Erythroblast (primary cell): ENCODE measurements at regions not wholly inside any gene's neighbourhood (a gene's known extent, or its start where the extent isn't known, plus 50 kb on each side); places are given as distances from the start of the nearest gene placed in this dataset.
A peak's percentile ranks its signal among the peaks of the same experiment; 100 is the strongest.
"Not testable (repeated sequence)": the region's sequence is repeated elsewhere in the genome, so short reads cannot be mapped to it uniquely, and the experiment has no call there.

Experiments used
- DNase-seq, 2 experiments: peaks; one replicate each; lab custom pipeline; 2025; lab: John Stamatoyannopoulos, UW
- GATA1 ChIP-seq: IDR thresholded peaks from 2 replicates; pipeline ENCODE4 v1.6.1; 2011; ENCODE audit warnings: low read depth, mild to moderate bottlenecking, control low read depth, low read length, moderate library complexity
- POLR2A ChIP-seq: IDR thresholded peaks from 2 replicates; pipeline ENCODE4 v1.6.1; 2011; ENCODE audit warnings: mild to moderate bottlenecking, low read length

DNA sequence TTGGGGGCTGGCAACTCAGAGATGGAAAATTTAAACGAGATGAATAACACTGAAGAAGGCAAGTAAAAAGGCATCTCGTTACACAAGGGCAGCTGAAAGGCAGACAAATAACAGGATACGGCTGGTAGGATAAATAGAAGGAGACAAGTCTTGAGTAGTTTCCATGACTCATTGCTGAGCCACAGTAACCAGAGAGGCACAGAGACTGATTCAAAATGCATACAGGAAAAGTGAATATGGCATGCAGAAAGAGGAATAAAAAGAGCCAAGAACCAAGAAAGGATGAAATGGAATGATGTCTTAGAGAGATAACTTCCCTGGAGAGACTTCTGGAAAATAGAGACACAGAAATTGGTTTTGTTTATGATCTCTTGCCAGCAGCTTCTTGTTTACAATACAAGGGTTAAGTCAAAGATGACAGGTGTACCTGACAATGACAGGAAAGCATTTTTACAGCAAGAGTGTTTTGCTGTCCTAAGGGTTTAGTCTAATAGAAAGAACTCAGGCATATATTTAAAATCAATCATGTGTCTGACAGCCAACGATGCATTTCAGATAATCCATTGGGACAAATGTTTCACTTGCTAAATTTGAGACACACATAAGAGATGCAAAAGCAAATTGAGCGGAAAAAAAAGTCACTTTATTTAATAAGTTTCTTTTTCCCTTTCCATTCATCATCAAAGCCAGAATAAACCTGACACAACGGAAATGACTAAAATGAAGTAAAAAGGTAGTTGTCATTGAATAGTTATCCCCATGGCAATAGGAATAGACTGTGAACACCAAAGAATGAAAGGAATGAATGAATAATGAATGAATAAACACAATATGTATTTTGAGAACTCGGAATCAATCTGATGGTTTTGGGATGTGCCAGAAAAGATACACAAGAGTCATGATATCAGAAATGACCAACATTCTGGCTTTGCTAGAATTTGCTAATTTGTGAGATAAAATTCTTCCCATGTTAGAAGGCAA, 68.0 kb upstream of the KCNQ5 start:
- DNase-seq: peak in 1 of 2 experiments; percentile 5
- TF ChIP-seq GATA1 (no peak), POLR2A (no peak)

DNA sequence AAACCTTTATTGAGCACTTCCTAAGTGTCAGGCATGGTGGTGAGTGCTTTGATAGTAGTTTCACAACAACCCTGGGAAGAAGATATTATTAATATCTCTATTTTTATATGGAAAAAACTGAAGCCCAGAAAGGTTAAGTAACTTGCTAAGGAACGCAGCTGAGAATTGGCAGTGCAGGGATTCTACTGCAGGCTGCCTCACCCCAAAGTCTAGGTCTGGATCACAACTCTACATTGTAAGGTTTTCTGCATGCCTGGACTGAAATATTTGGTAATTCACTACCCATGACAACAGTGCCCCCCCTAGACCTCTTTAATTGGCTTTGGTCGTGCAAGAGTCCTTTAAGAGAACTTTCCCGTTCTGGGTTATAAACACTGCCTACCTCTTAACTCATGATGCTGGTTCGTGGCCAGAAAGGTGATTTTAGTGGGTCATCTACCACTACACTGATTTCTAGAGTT, 67.1 kb upstream of the KCNQ5 start:
- TF ChIP-seq GATA1 (no peak), POLR2A (no peak)
- DNase-seq: no peak

DNA sequence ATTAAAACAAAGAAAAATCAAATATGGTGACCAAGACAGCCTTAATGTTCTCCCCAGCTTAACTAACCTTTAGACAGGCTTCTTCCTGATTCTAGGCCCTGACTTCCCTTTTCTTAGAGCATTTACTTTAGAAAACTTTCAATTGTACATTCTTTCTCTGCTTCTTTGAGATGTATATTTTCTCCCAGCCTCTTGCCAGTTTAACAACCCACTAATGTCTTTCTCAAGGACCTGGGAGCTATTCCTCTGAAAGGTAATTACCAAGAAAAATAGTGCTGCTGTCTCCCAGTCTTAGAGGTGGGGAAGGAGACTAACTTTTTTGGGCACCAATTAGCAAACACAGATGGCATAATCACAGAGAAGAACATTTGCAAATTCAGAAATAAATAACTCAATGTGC, 62.8 kb upstream of the KCNQ5 start:
- TF ChIP-seq GATA1 (no peak), POLR2A (no peak)
- no peak for DNase-seq

DNA sequence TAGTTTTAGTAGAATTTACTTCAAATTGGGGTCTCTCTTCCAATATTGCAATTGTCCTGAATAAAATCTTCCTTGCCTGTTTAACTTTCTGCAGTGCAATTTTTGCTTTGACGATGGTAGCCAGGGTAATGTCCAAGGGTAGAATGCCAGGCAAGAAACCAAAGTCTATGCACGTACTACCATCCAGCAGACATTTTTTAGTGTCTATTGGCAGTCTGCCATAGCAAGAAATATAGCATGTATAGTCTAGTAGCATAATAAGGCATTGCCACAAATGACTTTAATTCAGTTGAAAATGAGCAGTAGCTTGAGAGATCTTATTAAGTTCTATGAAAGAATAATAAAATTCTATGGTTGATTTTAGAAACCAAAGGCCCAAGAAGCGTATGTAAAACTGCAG, 62.3 kb upstream of the KCNQ5 start:
- DNase-seq: no peak
- TF ChIP-seq POLR2A: no peak
- no peak for TF ChIP-seq GATA1

DNA sequence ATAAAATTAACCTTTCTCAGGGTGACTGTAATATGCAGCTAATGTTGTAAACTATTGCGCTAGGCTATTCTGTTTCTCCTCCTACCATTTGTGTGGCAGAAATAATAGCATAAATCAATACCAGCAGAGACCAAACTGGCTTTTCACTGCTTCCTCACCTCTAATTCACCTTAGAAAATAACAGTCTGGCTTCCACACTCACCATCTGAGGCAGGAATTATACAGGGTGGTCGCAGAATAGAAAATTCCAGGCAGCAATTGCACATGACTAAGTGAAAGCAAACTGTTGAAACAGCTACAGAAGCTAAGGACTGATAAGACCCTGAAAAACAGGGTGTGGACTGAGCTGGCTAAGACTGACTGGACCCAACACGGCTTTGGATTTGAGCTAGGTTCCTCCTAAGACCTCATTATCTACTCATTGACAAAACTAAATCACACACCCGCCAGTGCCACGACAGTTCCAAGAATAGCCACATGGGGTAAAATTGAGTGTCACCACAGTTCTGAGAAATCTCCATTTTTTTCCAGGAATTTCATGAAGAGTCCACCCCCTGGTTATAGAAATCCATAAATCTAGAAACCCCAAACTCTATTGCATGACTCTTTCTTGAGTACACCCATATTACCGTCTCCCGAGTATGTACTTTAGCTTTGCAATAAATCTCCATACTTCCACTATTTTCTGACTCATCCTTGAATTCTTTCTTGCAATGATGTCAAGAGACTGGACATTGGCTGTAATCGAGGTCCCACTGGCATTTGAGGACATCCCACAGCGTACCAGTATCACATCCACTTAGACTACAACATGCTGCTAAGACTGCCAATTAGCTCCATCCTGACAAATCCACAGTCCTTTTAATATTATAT, 60.9 kb upstream of the KCNQ5 start:
- TF ChIP-seq GATA1: no peak
- TF ChIP-seq POLR2A: no peak
- DNase-seq: peak; percentile 94 to 98

DNA sequence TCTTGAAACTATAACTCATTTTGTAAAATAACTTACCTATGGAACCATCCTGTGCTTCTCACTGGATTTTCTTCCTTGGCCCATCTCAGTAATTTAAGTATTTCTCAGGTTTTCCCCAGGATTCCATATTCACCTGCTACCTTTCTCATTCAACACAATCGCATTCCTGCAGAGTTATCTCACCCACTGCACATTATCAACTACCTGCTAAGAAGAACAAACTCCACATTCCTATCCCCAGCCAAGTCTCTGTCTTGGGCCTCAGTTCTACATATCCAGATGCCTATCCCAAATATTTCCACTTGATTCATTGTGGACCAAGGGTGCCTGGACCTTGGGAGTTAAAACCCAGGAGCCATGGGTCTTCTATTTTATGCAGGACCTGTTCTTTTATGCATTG, 60.2 kb upstream of the KCNQ5 start:
- TF ChIP-seq POLR2A (no peak), GATA1 (no peak)
- no peak for DNase-seq

DNA sequence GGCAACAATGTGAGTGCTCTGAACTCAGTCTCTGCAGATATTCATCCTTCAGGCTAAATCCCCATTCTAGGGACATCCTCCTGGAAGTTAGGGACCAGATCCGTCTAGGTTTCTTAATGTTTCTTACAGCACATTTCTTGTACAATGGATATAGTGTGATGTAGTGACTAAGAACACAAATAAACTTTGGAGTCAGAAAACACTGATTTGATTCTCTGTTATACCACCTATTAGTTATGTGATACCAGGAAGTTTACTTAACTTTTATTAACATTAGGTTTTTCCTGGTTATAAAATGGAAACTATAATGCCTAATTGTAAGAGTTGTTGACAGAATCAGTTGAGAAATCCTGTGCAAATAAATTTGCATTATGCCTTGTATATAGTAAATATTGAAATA, 57.6 kb upstream of the KCNQ5 start:
- DNase-seq: no peak
- TF ChIP-seq POLR2A: no peak
- no peak for TF ChIP-seq GATA1

DNA sequence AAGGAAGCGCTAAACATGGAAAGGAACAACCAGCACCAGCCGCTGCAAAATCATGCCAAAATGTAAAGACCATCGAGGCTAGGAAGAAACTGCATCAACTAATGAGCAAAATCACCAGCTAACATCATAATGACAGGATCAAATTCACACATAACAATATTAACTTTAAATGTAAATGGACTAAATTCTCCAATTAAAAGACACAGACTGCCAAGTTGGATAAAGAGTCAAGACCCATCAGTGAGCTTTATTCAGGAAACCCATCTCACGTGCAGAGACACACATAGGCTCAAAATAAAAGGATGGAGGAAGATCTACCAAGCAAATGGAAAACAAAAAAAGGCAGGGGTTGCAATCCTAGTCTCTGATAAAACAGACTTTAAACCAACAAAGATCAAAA, 49.9 kb upstream of the KCNQ5 start:
- not testable (repeated sequence) for DNase-seq
